MCF 10A (cell line): ENCODE measurements at regions not wholly inside any gene's neighbourhood (a gene's known extent, or its start where the extent isn't known, plus 50 kb on each side); places are given as distances from the start of the nearest gene placed in this dataset.
A peak's percentile ranks its signal among the peaks of the same experiment; 100 is the strongest.

Source experiments
- BruUV-seq: library from RNA; stranded (reverse); fragments of 400-500 nt; replicated peaks from 2 replicates; lab custom pipeline; 2021; lab: Mats Ljungman, UMichigan
- CTCF ChIA-PET: fragments of 300-600 bp; sonication (Branson Sonifier 250); formaldehyde crosslinking; extraction: SDS; loops from one replicate; lab custom pipeline; 2021; ENCODE audit warnings: antibody characterized with exemption, inconsistent platforms; lab: Yijun Ruan, JAX
- POLR2A ChIA-PET: fragments of 300-600, 350-650 bp; sonication (Branson Sonifier 250); formaldehyde crosslinking; extraction: SDS; loops from one replicate; lab custom pipeline; 2020; ENCODE audit warnings: antibody characterized with exemption, inconsistent platforms; lab: Yijun Ruan, JAX
- DNase-seq: peaks from one replicate; pipeline ENCODE4 v3.0.0-alpha.2; 2018; ENCODE audit not compliant: unreplicated experiment
- H3K27ac Mint-ChIP-seq: one replicate; pipeline ENCODE4 v1.8.0; 2022; ENCODE audit warnings: mild to moderate bottlenecking, low read depth, mixed read lengths; ENCODE audit not compliant: unreplicated experiment
- H3K27me3 Mint-ChIP-seq: one replicate; pipeline ENCODE4 v1.8.0; 2022; ENCODE audit warnings: mixed read lengths; ENCODE audit not compliant: insufficient read depth, unreplicated experiment
- H3K36me3 Mint-ChIP-seq: one replicate; pipeline ENCODE4 v1.8.0; 2022; ENCODE audit warnings: mild to moderate bottlenecking, moderate library complexity, mixed read lengths; ENCODE audit not compliant: insufficient read depth, unreplicated experiment
- H3K4me1 Mint-ChIP-seq: one replicate; pipeline ENCODE4 v1.8.0; 2022; ENCODE audit warnings: mixed read lengths; ENCODE audit not compliant: insufficient read depth, unreplicated experiment
- H3K4me3 Mint-ChIP-seq: one replicate; pipeline ENCODE4 v1.8.0; 2022; ENCODE audit warnings: mild to moderate bottlenecking, moderate library complexity, mixed read lengths; ENCODE audit not compliant: unreplicated experiment
- H3K9me3 Mint-ChIP-seq: one replicate; pipeline ENCODE4 v1.8.0; 2022; ENCODE audit warnings: mixed read lengths; ENCODE audit not compliant: unreplicated experiment
- intact Hi-C: fragments of 100-400 bp; cut with micrococcal nuclease; formaldehyde crosslinking; loops from 2 replicates; pipeline ENCODE4 v1.14.1; 2022
- TF ChIP-seq, protein P1 (sequence below): fragments of 200-600 bp; IDR thresholded peaks from one replicate; pipeline ENCODE4 v1.8.0; 2022; ENCODE audit warnings: antibody characterized with exemption, mild to moderate bottlenecking; ENCODE audit not compliant: unreplicated experiment

DNA sequence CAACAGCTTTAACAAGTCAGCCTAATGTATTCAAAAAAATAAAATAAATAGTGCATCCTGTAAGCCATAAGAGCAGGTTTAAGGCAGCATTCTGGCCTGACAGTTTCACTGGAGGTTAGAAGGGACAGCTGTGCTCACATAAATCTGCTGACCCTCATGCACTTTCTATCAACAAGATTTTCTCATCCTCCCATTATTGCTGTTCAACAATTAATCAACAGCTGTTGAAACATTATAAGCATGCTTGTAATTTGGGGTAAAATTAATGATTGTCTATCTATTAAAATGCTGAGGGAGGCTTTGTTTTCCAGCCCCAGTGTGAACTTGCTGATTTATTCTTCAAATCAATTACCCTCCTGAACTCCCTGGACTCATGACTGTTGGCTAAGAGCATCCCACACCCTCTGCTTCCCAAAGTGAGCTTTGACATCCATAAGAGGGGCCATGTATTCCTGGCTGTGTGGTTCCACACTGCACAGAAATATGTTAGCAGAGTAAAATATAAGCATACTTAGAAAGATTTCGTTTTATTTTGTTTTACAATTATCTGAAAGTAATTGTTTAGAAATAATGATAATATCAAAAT is 492.4 kb downstream of the EFNB2 start:
- intact Hi-C loops: loop anchor here (10.0 kb wide), 1 partner anchor 1268 kb away; no protein-coding TSS in a partner anchor
- H3K27ac Mint-ChIP-seq: no peak overlapping the region
- POLR2A ChIA-PET: interaction anchor here (0.7 kb wide), 1 partner anchor 516 kb away, joined by 3 read pairs; no protein-coding TSS in a partner anchor
- CTCF ChIA-PET: interaction anchor here (0.7 kb wide), 1 partner anchor 51 kb away, joined by 3 read pairs; no protein-coding TSS in a partner anchor
- peaks cover 9% of the 10 kb centered on the region for H3K9me3 Mint-ChIP-seq
- peaks cover 15% of the 10 kb centered on the region for H3K4me1 Mint-ChIP-seq
- H3K27me3 Mint-ChIP-seq: no peaks in the 10 kb centered on the region
- H3K36me3 Mint-ChIP-seq: no peaks in the 10 kb centered on the region
- TF ChIP-seq, protein P1, sequence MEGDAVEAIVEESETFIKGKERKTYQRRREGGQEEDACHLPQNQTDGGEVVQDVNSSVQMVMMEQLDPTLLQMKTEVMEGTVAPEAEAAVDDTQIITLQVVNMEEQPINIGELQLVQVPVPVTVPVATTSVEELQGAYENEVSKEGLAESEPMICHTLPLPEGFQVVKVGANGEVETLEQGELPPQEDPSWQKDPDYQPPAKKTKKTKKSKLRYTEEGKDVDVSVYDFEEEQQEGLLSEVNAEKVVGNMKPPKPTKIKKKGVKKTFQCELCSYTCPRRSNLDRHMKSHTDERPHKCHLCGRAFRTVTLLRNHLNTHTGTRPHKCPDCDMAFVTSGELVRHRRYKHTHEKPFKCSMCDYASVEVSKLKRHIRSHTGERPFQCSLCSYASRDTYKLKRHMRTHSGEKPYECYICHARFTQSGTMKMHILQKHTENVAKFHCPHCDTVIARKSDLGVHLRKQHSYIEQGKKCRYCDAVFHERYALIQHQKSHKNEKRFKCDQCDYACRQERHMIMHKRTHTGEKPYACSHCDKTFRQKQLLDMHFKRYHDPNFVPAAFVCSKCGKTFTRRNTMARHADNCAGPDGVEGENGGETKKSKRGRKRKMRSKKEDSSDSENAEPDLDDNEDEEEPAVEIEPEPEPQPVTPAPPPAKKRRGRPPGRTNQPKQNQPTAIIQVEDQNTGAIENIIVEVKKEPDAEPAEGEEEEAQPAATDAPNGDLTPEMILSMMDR: no peak
- no peak overlapping the region for H3K4me3 Mint-ChIP-seq
- DNase-seq: no peak
- BruUV-seq: no TSS peak

DNA sequence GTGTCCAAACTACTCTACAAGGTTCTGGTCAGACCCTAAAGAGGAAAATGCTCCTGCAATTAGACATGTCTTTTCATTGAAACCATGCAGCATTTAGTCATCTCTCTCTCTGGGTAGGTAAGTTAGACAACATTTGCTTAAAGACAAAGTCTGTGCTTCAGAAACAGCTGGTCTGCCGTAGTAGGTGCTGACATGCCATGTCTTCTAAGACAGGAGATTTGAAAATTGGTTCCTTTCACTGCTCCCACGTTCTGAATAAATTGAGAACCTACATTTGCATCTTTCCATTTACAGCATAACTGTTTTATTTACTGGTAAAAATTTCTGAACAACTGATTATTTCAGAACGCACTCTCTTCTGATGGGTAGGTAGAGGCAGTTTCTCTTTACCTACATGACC is 494.0 kb downstream of the EFNB2 start:
- H3K4me3 Mint-ChIP-seq: no peak overlapping the region
- intact Hi-C loops: loop anchor here (10.0 kb wide), 1 partner anchor 1267 kb away; no protein-coding TSS in a partner anchor
- H3K27me3 Mint-ChIP-seq: no peaks in the 10 kb centered on the region
- peaks cover 23% of the 10 kb centered on the region for H3K4me1 Mint-ChIP-seq
- no peak for DNase-seq
- TF ChIP-seq, protein P1: no peak
- H3K36me3 Mint-ChIP-seq: no peaks in the 10 kb centered on the region
- no TSS peak for BruUV-seq
- H3K27ac Mint-ChIP-seq: no peak overlapping the region
- POLR2A ChIA-PET: no interaction called here
- peaks cover 9% of the 10 kb centered on the region for H3K9me3 Mint-ChIP-seq
- CTCF ChIA-PET: no interaction called here

DNA sequence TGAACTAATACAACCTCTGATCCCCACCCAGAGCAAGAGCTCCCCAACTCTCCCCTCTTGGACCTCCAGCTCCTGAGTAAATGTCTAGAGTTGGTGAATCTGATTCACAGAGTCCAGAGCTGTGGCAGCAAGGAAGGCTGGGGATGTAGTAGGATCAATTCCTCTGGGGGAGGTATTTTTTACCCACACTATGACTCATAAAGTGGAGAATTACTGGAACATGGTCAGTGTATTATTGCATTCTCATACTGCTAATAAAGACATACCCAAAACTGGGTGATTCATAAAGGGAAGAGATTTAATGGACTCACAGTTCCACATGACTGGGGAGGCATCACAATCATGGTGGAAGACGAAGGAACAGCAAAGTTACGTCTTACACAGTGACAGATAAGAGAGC is 496.7 kb downstream of the EFNB2 start:
- ChIA-PET CTCF (no interaction called here), POLR2A (interaction anchor here (0.6 kb wide), 1 partner anchor 43 kb away, joined by 3 read pairs; no protein-coding TSS in a partner anchor)
- Mint-ChIP-seq H3K4me3 (no peak overlapping the region), H3K27ac (peak overlapping the region; percentile 63), H3K36me3 (no peaks in the 10 kb centered on the region), H3K4me1 (peaks cover 30% of the 10 kb centered on the region), H3K9me3 (peaks cover 9% of the 10 kb centered on the region), H3K27me3 (no peaks in the 10 kb centered on the region)
- BruUV-seq: no TSS peak
- peak; percentile 73 for DNase-seq
- intact Hi-C loops: no loop called here
- TF ChIP-seq, protein P1: no peak

GRCh38 chr13:106036870-106037269 is 498.6 kb downstream of the EFNB2 start:
- peaks cover 30% of the 10 kb centered on the region for H3K4me1 Mint-ChIP-seq
- ChIA-PET POLR2A (interaction anchor here (0.7 kb wide), 1 partner anchor 9 kb away, joined by 3 read pairs; no protein-coding TSS in a partner anchor), CTCF (interaction anchor here (0.7 to 1.1 kb wide), 2 partner anchors 12 to 1466 kb away, joined by 3 to 5 read pairs; no protein-coding TSS in a partner anchor)
- H3K36me3 Mint-ChIP-seq: no peaks in the 10 kb centered on the region
- TF ChIP-seq, protein P1: no peak
- no peak overlapping the region for H3K4me3 Mint-ChIP-seq
- BruUV-seq: no TSS peak
- peak overlapping the region; percentile 86 for H3K27ac Mint-ChIP-seq
- intact Hi-C loops: no loop called here
- DNase-seq: peak; percentile 5
- H3K9me3 Mint-ChIP-seq: peaks cover 9% of the 10 kb centered on the region
- no peaks in the 10 kb centered on the region for H3K27me3 Mint-ChIP-seq
